DND-41 (cell line): ENCODE measurements at regions not wholly inside any gene's neighbourhood (a gene's known extent, or its start where the extent isn't known, plus 50 kb on each side); places are given as distances from the start of the nearest gene placed in this dataset.

Experiments
- CTCF ChIP-seq: IDR thresholded peaks from 2 replicates; pipeline ENCODE4 v1.5.1; 2012; ENCODE audit warnings: borderline replicate concordance, low read length, moderate library complexity, mild to moderate bottlenecking; ENCODE audit not compliant: poor library complexity, severe bottlenecking; ENCODE audit errors: extremely low read depth
- EZH2 ChIP-seq: IDR thresholded peaks from 3 replicates; pipeline ENCODE4 v1.6.1; 2012; ENCODE audit warnings: borderline replicate concordance, low read depth, mild to moderate bottlenecking, moderate library complexity, low read length, inconsistent platforms; ENCODE audit not compliant: severe bottlenecking

- TF ChIP-seq EZH2 (no peak), CTCF (no peak)
Measured at GRCh38 chr9:135290566-135290965, 189.0 kb upstream of the PPP1R26 start.
